GM23338 (cell line): ENCODE measurements at regions not wholly inside any gene's neighbourhood (a gene's known extent, or its start where the extent isn't known, plus 50 kb on each side); places are given as distances from the start of the nearest gene placed in this dataset.

Source experiments
- CREB1 ChIP-seq: fragments of 250-450 bp; sonication (Bioruptor Pico); IDR thresholded peaks from 2 replicates; pipeline ENCODE4 v1.5.0; 2020; ENCODE audit warnings: low read depth, mild to moderate bottlenecking, moderate library complexity
- EZH2 ChIP-seq: fragments of 200-600 bp; sonication (generic); IDR thresholded peaks from one replicate; pipeline ENCODE4 v1.8.0; 2017; ENCODE audit warnings: antibody characterized with exemption, mild to moderate bottlenecking, low read depth; ENCODE audit not compliant: unreplicated experiment
- EZH2phosphoT487 ChIP-seq: fragments of 200-600 bp; sonication (generic); IDR thresholded peaks from one replicate; pipeline ENCODE4 v1.8.1; 2018; ENCODE audit warnings: antibody characterized with exemption; ENCODE audit not compliant: unreplicated experiment
- JUNB ChIP-seq: IDR thresholded peaks from one replicate; pipeline ENCODE4 v1.6.1; 2016; ENCODE audit warnings: antibody characterized with exemption; ENCODE audit not compliant: unreplicated experiment
- NANOG ChIP-seq: IDR thresholded peaks from 2 replicates; pipeline ENCODE4 v1.6.1; 2016; ENCODE audit warnings: antibody characterized with exemption, borderline replicate concordance
- POLR2AphosphoS5 ChIP-seq: IDR thresholded peaks from 2 replicates; pipeline ENCODE4 v1.6.1; 2016; ENCODE audit warnings: antibody characterized with exemption, low read depth
- STAT1 ChIP-seq: IDR thresholded peaks from one replicate; pipeline ENCODE4 v1.6.1; 2016; ENCODE audit warnings: antibody characterized with exemption; ENCODE audit not compliant: unreplicated experiment
- ZNF114 ChIP-seq: fragments of 250-450 bp; sonication (Bioruptor Pico); IDR thresholded peaks from 2 replicates; pipeline ENCODE4 v1.5.0; 2020; ENCODE audit warnings: mild to moderate bottlenecking, moderate library complexity
- ZNF331 ChIP-seq: fragments of 250-450 bp; sonication (Bioruptor Pico); IDR thresholded peaks from 2 replicates; pipeline ENCODE4 v1.5.0; 2020; ENCODE audit warnings: low read depth, mild to moderate bottlenecking, moderate library complexity
- TF ChIP-seq, protein P1 (sequence below), 2 experiments: fragments of 200-600 bp in 1 of 2; sonication (generic) in 1 of 2; conservative IDR thresholded peaks; 2 replicates each; pipeline versions ENCODE4 v1.5.1 to v1.6.1; 2016 to 2017; ENCODE audit warnings: antibody characterized with exemption in 2 of 2, low read depth in 2 of 2, mild to moderate bottlenecking in 2 of 2, moderate library complexity in 1 of 2
- TF ChIP-seq, protein P2 (sequence below): fragments of 250-450 bp; sonication (Bioruptor Pico); IDR thresholded peaks from 2 replicates; pipeline ENCODE4 v1.5.0; 2020; ENCODE audit warnings: mild to moderate bottlenecking, moderate library complexity
- TF ChIP-seq, protein P3 (sequence below): IDR thresholded peaks from one replicate; pipeline ENCODE4 v1.6.1; 2018; ENCODE audit warnings: antibody characterized with exemption; ENCODE audit not compliant: unreplicated experiment
- TF ChIP-seq, protein P4 (sequence below): IDR thresholded peaks from 2 replicates; pipeline ENCODE4 v1.6.1; 2016; ENCODE audit warnings: antibody characterized with exemption

DNA sequence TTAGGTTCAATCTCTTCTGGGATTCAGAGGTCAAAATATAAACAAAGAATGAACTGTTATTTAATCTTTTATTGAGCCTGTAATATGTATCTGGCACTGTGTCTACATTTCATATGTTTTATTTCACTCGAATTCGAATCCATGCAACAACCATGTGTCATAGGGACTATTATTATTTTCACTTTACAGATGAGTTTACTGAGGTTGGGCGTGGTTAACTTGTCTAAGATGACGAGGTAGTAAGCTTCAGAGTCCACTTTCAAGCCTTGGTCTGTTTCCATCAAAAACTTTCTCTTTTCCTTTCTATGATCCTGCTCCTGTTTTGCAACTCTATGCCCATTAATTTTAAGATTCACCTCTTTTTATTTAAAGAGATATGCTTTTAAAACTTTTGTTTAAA, 55.2 kb upstream of the DMAC1 start:
- TF ChIP-seq, protein P1, sequence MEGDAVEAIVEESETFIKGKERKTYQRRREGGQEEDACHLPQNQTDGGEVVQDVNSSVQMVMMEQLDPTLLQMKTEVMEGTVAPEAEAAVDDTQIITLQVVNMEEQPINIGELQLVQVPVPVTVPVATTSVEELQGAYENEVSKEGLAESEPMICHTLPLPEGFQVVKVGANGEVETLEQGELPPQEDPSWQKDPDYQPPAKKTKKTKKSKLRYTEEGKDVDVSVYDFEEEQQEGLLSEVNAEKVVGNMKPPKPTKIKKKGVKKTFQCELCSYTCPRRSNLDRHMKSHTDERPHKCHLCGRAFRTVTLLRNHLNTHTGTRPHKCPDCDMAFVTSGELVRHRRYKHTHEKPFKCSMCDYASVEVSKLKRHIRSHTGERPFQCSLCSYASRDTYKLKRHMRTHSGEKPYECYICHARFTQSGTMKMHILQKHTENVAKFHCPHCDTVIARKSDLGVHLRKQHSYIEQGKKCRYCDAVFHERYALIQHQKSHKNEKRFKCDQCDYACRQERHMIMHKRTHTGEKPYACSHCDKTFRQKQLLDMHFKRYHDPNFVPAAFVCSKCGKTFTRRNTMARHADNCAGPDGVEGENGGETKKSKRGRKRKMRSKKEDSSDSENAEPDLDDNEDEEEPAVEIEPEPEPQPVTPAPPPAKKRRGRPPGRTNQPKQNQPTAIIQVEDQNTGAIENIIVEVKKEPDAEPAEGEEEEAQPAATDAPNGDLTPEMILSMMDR (conservative IDR thresholded peaks at IDR 0.05; ENCODE audit: low read depth in 2 of 2): no peak
- TF ChIP-seq EZH2 (no peak), EZH2phosphoT487 (no peak), POLR2AphosphoS5 (no peak), JUNB (no peak), CREB1 (CRISPR knock-in tag) (no peak), STAT1 (no peak), ZNF114 (CRISPR knock-in tag) (no peak), NANOG (no peak), ZNF331 (CRISPR knock-in tag) (no peak)
- TF ChIP-seq, protein P2, sequence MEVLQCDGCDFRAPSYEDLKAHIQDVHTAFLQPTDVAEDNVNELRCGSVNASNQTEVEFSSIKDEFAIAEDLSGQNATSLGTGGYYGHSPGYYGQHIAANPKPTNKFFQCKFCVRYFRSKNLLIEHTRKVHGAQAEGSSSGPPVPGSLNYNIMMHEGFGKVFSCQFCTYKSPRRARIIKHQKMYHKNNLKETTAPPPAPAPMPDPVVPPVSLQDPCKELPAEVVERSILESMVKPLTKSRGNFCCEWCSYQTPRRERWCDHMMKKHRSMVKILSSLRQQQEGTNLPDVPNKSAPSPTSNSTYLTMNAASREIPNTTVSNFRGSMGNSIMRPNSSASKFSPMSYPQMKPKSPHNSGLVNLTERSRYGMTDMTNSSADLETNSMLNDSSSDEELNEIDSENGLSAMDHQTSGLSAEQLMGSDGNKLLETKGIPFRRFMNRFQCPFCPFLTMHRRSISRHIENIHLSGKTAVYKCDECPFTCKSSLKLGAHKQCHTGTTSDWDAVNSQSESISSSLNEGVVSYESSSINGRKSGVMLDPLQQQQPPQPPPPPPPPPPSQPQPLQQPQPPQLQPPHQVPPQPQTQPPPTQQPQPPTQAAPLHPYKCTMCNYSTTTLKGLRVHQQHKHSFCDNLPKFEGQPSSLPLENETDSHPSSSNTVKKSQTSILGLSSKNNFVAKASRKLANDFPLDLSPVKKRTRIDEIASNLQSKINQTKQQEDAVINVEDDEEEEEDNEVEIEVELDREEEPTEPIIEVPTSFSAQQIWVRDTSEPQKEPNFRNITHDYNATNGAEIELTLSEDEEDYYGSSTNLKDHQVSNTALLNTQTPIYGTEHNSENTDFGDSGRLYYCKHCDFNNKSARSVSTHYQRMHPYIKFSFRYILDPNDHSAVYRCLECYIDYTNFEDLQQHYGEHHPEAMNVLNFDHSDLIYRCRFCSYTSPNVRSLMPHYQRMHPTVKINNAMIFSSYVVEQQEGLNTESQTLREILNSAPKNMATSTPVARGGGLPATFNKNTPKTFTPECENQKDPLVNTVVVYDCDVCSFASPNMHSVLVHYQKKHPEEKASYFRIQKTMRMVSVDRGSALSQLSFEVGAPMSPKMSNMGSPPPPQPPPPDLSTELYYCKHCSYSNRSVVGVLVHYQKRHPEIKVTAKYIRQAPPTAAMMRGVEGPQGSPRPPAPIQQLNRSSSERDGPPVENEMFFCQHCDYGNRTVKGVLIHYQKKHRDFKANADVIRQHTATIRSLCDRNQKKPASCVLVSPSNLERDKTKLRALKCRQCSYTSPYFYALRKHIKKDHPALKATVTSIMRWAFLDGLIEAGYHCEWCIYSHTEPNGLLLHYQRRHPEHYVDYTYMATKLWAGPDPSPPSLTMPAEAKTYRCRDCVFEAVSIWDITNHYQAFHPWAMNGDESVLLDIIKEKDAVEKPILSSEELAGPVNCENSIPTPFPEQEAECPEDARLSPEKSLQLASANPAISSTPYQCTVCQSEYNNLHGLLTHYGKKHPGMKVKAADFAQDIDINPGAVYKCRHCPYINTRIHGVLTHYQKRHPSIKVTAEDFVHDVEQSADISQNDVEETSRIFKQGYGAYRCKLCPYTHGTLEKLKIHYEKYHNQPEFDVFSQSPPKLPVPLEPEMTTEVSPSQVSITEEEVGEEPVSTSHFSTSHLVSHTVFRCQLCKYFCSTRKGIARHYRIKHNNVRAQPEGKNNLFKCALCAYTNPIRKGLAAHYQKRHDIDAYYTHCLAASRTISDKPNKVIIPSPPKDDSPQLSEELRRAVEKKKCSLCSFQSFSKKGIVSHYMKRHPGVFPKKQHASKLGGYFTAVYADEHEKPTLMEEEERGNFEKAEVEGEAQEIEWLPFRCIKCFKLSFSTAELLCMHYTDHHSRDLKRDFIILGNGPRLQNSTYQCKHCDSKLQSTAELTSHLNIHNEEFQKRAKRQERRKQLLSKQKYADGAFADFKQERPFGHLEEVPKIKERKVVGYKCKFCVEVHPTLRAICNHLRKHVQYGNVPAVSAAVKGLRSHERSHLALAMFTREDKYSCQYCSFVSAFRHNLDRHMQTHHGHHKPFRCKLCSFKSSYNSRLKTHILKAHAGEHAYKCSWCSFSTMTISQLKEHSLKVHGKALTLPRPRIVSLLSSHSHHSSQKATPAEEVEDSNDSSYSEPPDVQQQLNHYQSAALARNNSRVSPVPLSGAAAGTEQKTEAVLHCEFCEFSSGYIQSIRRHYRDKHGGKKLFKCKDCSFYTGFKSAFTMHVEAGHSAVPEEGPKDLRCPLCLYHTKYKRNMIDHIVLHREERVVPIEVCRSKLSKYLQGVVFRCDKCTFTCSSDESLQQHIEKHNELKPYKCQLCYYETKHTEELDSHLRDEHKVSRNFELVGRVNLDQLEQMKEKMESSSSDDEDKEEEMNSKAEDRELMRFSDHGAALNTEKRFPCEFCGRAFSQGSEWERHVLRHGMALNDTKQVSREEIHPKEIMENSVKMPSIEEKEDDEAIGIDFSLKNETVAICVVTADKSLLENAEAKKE (CRISPR knock-in tag): no peak
- TF ChIP-seq, protein P3, sequence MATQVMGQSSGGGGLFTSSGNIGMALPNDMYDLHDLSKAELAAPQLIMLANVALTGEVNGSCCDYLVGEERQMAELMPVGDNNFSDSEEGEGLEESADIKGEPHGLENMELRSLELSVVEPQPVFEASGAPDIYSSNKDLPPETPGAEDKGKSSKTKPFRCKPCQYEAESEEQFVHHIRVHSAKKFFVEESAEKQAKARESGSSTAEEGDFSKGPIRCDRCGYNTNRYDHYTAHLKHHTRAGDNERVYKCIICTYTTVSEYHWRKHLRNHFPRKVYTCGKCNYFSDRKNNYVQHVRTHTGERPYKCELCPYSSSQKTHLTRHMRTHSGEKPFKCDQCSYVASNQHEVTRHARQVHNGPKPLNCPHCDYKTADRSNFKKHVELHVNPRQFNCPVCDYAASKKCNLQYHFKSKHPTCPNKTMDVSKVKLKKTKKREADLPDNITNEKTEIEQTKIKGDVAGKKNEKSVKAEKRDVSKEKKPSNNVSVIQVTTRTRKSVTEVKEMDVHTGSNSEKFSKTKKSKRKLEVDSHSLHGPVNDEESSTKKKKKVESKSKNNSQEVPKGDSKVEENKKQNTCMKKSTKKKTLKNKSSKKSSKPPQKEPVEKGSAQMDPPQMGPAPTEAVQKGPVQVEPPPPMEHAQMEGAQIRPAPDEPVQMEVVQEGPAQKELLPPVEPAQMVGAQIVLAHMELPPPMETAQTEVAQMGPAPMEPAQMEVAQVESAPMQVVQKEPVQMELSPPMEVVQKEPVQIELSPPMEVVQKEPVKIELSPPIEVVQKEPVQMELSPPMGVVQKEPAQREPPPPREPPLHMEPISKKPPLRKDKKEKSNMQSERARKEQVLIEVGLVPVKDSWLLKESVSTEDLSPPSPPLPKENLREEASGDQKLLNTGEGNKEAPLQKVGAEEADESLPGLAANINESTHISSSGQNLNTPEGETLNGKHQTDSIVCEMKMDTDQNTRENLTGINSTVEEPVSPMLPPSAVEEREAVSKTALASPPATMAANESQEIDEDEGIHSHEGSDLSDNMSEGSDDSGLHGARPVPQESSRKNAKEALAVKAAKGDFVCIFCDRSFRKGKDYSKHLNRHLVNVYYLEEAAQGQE: no peak
- TF ChIP-seq, protein P4, sequence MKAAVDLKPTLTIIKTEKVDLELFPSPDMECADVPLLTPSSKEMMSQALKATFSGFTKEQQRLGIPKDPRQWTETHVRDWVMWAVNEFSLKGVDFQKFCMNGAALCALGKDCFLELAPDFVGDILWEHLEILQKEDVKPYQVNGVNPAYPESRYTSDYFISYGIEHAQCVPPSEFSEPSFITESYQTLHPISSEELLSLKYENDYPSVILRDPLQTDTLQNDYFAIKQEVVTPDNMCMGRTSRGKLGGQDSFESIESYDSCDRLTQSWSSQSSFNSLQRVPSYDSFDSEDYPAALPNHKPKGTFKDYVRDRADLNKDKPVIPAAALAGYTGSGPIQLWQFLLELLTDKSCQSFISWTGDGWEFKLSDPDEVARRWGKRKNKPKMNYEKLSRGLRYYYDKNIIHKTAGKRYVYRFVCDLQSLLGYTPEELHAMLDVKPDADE: no peak
